ENCODE measurements at regions not wholly inside any gene's neighbourhood (a gene's known extent, or its start where the extent isn't known, plus 50 kb on each side); places are given as distances from the start of the nearest gene placed in this dataset.

- TF ChIP-seq, protein P1, sequence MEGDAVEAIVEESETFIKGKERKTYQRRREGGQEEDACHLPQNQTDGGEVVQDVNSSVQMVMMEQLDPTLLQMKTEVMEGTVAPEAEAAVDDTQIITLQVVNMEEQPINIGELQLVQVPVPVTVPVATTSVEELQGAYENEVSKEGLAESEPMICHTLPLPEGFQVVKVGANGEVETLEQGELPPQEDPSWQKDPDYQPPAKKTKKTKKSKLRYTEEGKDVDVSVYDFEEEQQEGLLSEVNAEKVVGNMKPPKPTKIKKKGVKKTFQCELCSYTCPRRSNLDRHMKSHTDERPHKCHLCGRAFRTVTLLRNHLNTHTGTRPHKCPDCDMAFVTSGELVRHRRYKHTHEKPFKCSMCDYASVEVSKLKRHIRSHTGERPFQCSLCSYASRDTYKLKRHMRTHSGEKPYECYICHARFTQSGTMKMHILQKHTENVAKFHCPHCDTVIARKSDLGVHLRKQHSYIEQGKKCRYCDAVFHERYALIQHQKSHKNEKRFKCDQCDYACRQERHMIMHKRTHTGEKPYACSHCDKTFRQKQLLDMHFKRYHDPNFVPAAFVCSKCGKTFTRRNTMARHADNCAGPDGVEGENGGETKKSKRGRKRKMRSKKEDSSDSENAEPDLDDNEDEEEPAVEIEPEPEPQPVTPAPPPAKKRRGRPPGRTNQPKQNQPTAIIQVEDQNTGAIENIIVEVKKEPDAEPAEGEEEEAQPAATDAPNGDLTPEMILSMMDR (IDR thresholded peaks at IDR 0.05) = no peak
- TF ChIP-seq EP300 (IDR thresholded peaks at IDR 0.05) = no peak
Observed at GRCh38 chr9:90037146-90037797, 432.5 kb downstream of the GADD45G start.

Measured in gastroesophageal sphincter (tissue), 3 donors.